ENCODE measurements at regions not wholly inside any gene's neighbourhood (a gene's known extent, or its start where the extent isn't known, plus 50 kb on each side); places are given as distances from the start of the nearest gene placed in this dataset.
"Not testable (repeated sequence)": the region's sequence is repeated elsewhere in the genome, so short reads cannot be mapped to it uniquely, and the experiment has no call there.

GRCh38 chr19:20321139-20321763 lies 154.2 kb downstream of the ZNF486 start:
- Histone ChIP-seq H3K27me3 (ENCODE audit: control insufficient read depth in 1 of 2, insufficient read depth in 2 of 2, low read length in 1 of 2) (no peaks in the 10 kb centered on the region), H3K4me3 (ENCODE audit: low read length in 2 of 2) (no peak overlapping the region), H3K9me3 (ENCODE audit: control insufficient read depth, low read length) (no peaks in the 10 kb centered on the region), H3K27ac (ENCODE audit: low read depth in 1 of 2, low read length in 2 of 2) (no peak overlapping the region), H3K36me3 (ENCODE audit: control insufficient read depth in 1 of 2, insufficient read depth in 2 of 2, low read length in 1 of 2) (no peaks in the 10 kb centered on the region), H3K4me1 (ENCODE audit: control insufficient read depth in 1 of 2, insufficient read depth in 2 of 2, low read length in 2 of 2) (no peaks in the 10 kb centered on the region)
- WGBS, 2 donors = 61 to 64% methylated on average over 3 of the region's 3 CpGs
- DNase-seq (no peak), ATAC-seq (ENCODE audit: low FRiP score) (no peak)
- intact Hi-C loops (cut with DNase I) = no loop called here

- no peak overlapping the region for H3K27ac ChIP-seq (ENCODE audit: low read depth in 1 of 2, low read length in 2 of 2)
- intact Hi-C loops (cut with DNase I) = no loop called here
These were observed 153.2 kb downstream of the ZNF486 start for GRCh38 chr19:20320191-20320590.

GRCh38 chr19:20318616-20319015 lies 151.6 kb downstream of the ZNF486 start:
- no peaks in the 10 kb centered on the region for H3K36me3 ChIP-seq (ENCODE audit: control insufficient read depth in 1 of 2, insufficient read depth in 2 of 2, low read length in 1 of 2)
- no peaks in the 10 kb centered on the region for H3K4me1 ChIP-seq (ENCODE audit: control insufficient read depth in 1 of 2, insufficient read depth in 2 of 2, low read length in 2 of 2)
- H3K27ac ChIP-seq (ENCODE audit: low read depth in 1 of 2, low read length in 2 of 2) = no peak overlapping the region
- H3K4me3 ChIP-seq (ENCODE audit: low read length in 2 of 2) = no peak overlapping the region
- DNase-seq (no peak), ATAC-seq (ENCODE audit: low FRiP score) (no peak)
- H3K27me3 ChIP-seq (ENCODE audit: control insufficient read depth in 1 of 2, insufficient read depth in 2 of 2, low read length in 1 of 2) = no peaks in the 10 kb centered on the region
- intact Hi-C loops (cut with DNase I) = no loop called here
- 25 to 50% methylated on average over 3 of the region's 3 CpGs for WGBS, 2 donors
- H3K9me3 ChIP-seq (ENCODE audit: control insufficient read depth, low read length) = no peaks in the 10 kb centered on the region

More at GRCh38 chr19:20320191-20320590, 153.2 kb downstream of the ZNF486 start:
- no peaks in the 10 kb centered on the region for H3K27me3 ChIP-seq (ENCODE audit: control insufficient read depth in 1 of 2, insufficient read depth in 2 of 2, low read length in 1 of 2)
- no peaks in the 10 kb centered on the region for H3K4me1 ChIP-seq (ENCODE audit: control insufficient read depth in 1 of 2, insufficient read depth in 2 of 2, low read length in 2 of 2)
- DNase-seq (no peak), ATAC-seq (ENCODE audit: low FRiP score) (no peak)
- no peak overlapping the region for H3K4me3 ChIP-seq (ENCODE audit: low read length in 2 of 2)
- no peaks in the 10 kb centered on the region for H3K36me3 ChIP-seq (ENCODE audit: control insufficient read depth in 1 of 2, insufficient read depth in 2 of 2, low read length in 1 of 2)
- WGBS, 2 donors = 67 to 88% methylated on average over 1 of the region's 1 CpG
- no peaks in the 10 kb centered on the region for H3K9me3 ChIP-seq (ENCODE audit: control insufficient read depth, low read length)

GRCh38 chr19:20315543-20315942 lies 148.5 kb downstream of the ZNF486 start:
- intact Hi-C loops (cut with DNase I) = no loop called here
- Histone ChIP-seq H3K4me3 (ENCODE audit: low read length in 2 of 2) (no peak overlapping the region), H3K27ac (ENCODE audit: low read depth in 1 of 2, low read length in 2 of 2) (no peak overlapping the region), H3K9me3 (ENCODE audit: control insufficient read depth, low read length) (no peaks in the 10 kb centered on the region), H3K36me3 (ENCODE audit: control insufficient read depth in 1 of 2, insufficient read depth in 2 of 2, low read length in 1 of 2) (no peaks in the 10 kb centered on the region), H3K4me1 (ENCODE audit: control insufficient read depth in 1 of 2, insufficient read depth in 2 of 2, low read length in 2 of 2) (no peaks in the 10 kb centered on the region), H3K27me3 (ENCODE audit: control insufficient read depth in 1 of 2, insufficient read depth in 2 of 2, low read length in 1 of 2) (no peaks in the 10 kb centered on the region)
- 78 to 84% methylated on average over 6 of the region's 6 CpGs for WGBS, 2 donors
- ATAC-seq (ENCODE audit: low FRiP score) = no peak
- DNase-seq = no peak

GRCh38 chr19:20313894-20314293 lies 146.9 kb downstream of the ZNF486 start:
- H3K36me3 ChIP-seq (ENCODE audit: control insufficient read depth in 1 of 2, insufficient read depth in 2 of 2, low read length in 1 of 2) = no peaks in the 10 kb centered on the region
- H3K4me1 ChIP-seq (ENCODE audit: control insufficient read depth in 1 of 2, insufficient read depth in 2 of 2, low read length in 2 of 2) = no peaks in the 10 kb centered on the region
- no peak overlapping the region for H3K27ac ChIP-seq (ENCODE audit: low read depth in 1 of 2, low read length in 2 of 2)
- DNase-seq = no peak
- H3K4me3 ChIP-seq (ENCODE audit: low read length in 2 of 2) = no peak overlapping the region
- intact Hi-C loops (cut with DNase I) = no loop called here
- no peaks in the 10 kb centered on the region for H3K9me3 ChIP-seq (ENCODE audit: control insufficient read depth, low read length)
- 83 to 87% methylated on average over 5 of the region's 5 CpGs for WGBS, 2 donors
- H3K27me3 ChIP-seq (ENCODE audit: control insufficient read depth in 1 of 2, insufficient read depth in 2 of 2, low read length in 1 of 2) = no peaks in the 10 kb centered on the region
- no peak for ATAC-seq (ENCODE audit: low FRiP score)

GRCh38 chr19:20307127-20307526 lies 140.1 kb downstream of the ZNF486 start:
- no peaks in the 10 kb centered on the region for H3K36me3 ChIP-seq (ENCODE audit: control insufficient read depth in 1 of 2, insufficient read depth in 2 of 2, low read length in 1 of 2)
- 70% methylated on average over 3 of the region's 3 CpGs for WGBS, 2 donors
- intact Hi-C loops (cut with DNase I) = no loop called here
- H3K27me3 ChIP-seq (ENCODE audit: control insufficient read depth in 1 of 2, insufficient read depth in 2 of 2, low read length in 1 of 2) = no peaks in the 10 kb centered on the region
- H3K27ac ChIP-seq (ENCODE audit: low read depth in 1 of 2, low read length in 2 of 2) = no peak overlapping the region
- no peak for DNase-seq
- H3K4me1 ChIP-seq (ENCODE audit: control insufficient read depth in 1 of 2, insufficient read depth in 2 of 2, low read length in 2 of 2) = no peaks in the 10 kb centered on the region
- no peaks in the 10 kb centered on the region for H3K9me3 ChIP-seq (ENCODE audit: control insufficient read depth, low read length)
- no peak for ATAC-seq (ENCODE audit: low FRiP score)
- no peak overlapping the region for H3K4me3 ChIP-seq (ENCODE audit: low read length in 2 of 2)

- intact Hi-C loops (cut with DNase I); DNase-seq; H3K9me3 ChIP-seq (ENCODE audit: control insufficient read depth, low read length); H3K36me3 ChIP-seq (ENCODE audit: control insufficient read depth in 1 of 2, insufficient read depth in 2 of 2, low read length in 1 of 2); H3K4me1 ChIP-seq (ENCODE audit: control insufficient read depth in 1 of 2, insufficient read depth in 2 of 2, low read length in 2 of 2); H3K27me3 ChIP-seq (ENCODE audit: control insufficient read depth in 1 of 2, insufficient read depth in 2 of 2, low read length in 1 of 2); H3K27ac ChIP-seq (ENCODE audit: low read depth in 1 of 2, low read length in 2 of 2); H3K4me3 ChIP-seq (ENCODE audit: low read length in 2 of 2); ATAC-seq (ENCODE audit: low FRiP score): not testable (repeated sequence)
- 94 to 96% methylated on average over 17 to 30 of the region's 30 CpGs for WGBS, 2 donors
These were observed 129.3 kb downstream of the ZNF486 start for GRCh38 chr19:20296314-20296713.

GRCh38 chr19:20294181-20294580 lies 127.2 kb downstream of the ZNF486 start:
- no peak overlapping the region for H3K27ac ChIP-seq (ENCODE audit: low read depth in 1 of 2, low read length in 2 of 2)
- no peak overlapping the region for H3K4me3 ChIP-seq (ENCODE audit: low read length in 2 of 2)
- no peaks in the 10 kb centered on the region for H3K9me3 ChIP-seq (ENCODE audit: control insufficient read depth, low read length)
- DNase-seq (no peak), ATAC-seq (ENCODE audit: low FRiP score) (no peak)
- H3K36me3 ChIP-seq (ENCODE audit: control insufficient read depth in 1 of 2, insufficient read depth in 2 of 2, low read length in 1 of 2) = no peaks in the 10 kb centered on the region
- no peaks in the 10 kb centered on the region for H3K27me3 ChIP-seq (ENCODE audit: control insufficient read depth in 1 of 2, insufficient read depth in 2 of 2, low read length in 1 of 2)
- intact Hi-C loops (cut with DNase I) = no loop called here
- no peaks in the 10 kb centered on the region for H3K4me1 ChIP-seq (ENCODE audit: control insufficient read depth in 1 of 2, insufficient read depth in 2 of 2, low read length in 2 of 2)

- ATAC-seq (ENCODE audit: low FRiP score); H3K4me3 ChIP-seq (ENCODE audit: low read length in 2 of 2); DNase-seq: not testable (repeated sequence)
These were observed 125.5 kb downstream of the ZNF486 start for GRCh38 chr19:20292520-20292919.

More at GRCh38 chr19:20292520-20292919, 125.5 kb downstream of the ZNF486 start:
- intact Hi-C loops (cut with DNase I); H3K9me3 ChIP-seq (ENCODE audit: control insufficient read depth, low read length); H3K27me3 ChIP-seq (ENCODE audit: control insufficient read depth in 1 of 2, insufficient read depth in 2 of 2, low read length in 1 of 2); H3K36me3 ChIP-seq (ENCODE audit: control insufficient read depth in 1 of 2, insufficient read depth in 2 of 2, low read length in 1 of 2); H3K27ac ChIP-seq (ENCODE audit: low read depth in 1 of 2, low read length in 2 of 2); H3K4me1 ChIP-seq (ENCODE audit: control insufficient read depth in 1 of 2, insufficient read depth in 2 of 2, low read length in 2 of 2): not testable (repeated sequence)
- WGBS, 2 donors = 60 to 68% methylated on average over 1 of the region's 1 CpG
